ENCODE measurements at regions not wholly inside any gene's neighbourhood (a gene's known extent, or its start where the extent isn't known, plus 50 kb on each side); places are given as distances from the start of the nearest gene placed in this dataset.

- Histone ChIP-seq H3K27me3 (ENCODE audit: control insufficient read depth, insufficient read depth, low read length) (peaks cover 8% of the 10 kb centered on the region; the same call in 1 of the 2 replicates), H3K56ac (ENCODE audit: extremely low read depth, insufficient read depth, low read length) (no peak overlapping the region), H2AK5ac (ENCODE audit: low read depth, low read length) (no peak overlapping the region), H2BK5ac (ENCODE audit: low read depth, low read length, poor library complexity, severe bottlenecking) (no peak overlapping the region), H2BK120ac (ENCODE audit: low read depth, low read length) (no peak overlapping the region), H3K36me3 (ENCODE audit: control insufficient read depth, insufficient read depth, low read length) (no peaks in the 10 kb centered on the region), H4K8ac (ENCODE audit: low read depth in 2 of 2, low read length in 2 of 2) (no peak overlapping the region), H3K14ac (replicated peaks; ENCODE audit: low read depth, low read length) (no peak overlapping the region), H2AFZ (replicated peaks; ENCODE audit: low read length, poor library complexity) (no peak overlapping the region), H3K4me2 (ENCODE audit: low read depth, low read length) (no peak overlapping the region), H2BK20ac (ENCODE audit: low read depth, low read length) (no peak overlapping the region), H4K5ac (ENCODE audit: low read depth, low read length) (no peak overlapping the region), H3K9me1 (ENCODE audit: insufficient read depth, low read length) (no peaks in the 10 kb centered on the region), H3K79me1 (ENCODE audit: low read depth in 1 of 2, low read length in 2 of 2) (no peaks in the 10 kb centered on the region), H3K9ac (ENCODE audit: low read depth, low read length) (no peak overlapping the region), H3K23ac (ENCODE audit: low read depth, low read length) (no peak overlapping the region), H2AK9ac (replicated peaks; ENCODE audit: low read depth, low read length, poor library complexity) (no peak overlapping the region), H3K4me1 (ENCODE audit: control insufficient read depth, insufficient read depth, low read length) (no peaks in the 10 kb centered on the region; the same call in 1 of the 2 replicates), H2BK15ac (ENCODE audit: low read depth, low read length) (no peak overlapping the region), H3K18ac (ENCODE audit: low read depth, low read length) (no peak overlapping the region), H4K20me1 (ENCODE audit: insufficient read depth, low read length) (no peaks in the 10 kb centered on the region), H3K4ac (ENCODE audit: low read depth, low read length) (no peak overlapping the region), H3K9me3 (ENCODE audit: control insufficient read depth, insufficient read depth, low read length) (no peaks in the 10 kb centered on the region), H3K4me3 (ENCODE audit: insufficient read depth, low read depth, low read length) (no peak overlapping the region), H3K27ac (ENCODE audit: insufficient read depth, low read length) (no peak overlapping the region), H4K91ac (ENCODE audit: insufficient read depth, low read depth, low read length) (no peak overlapping the region)
- BruUV-seq (replicated peaks), result no TSS peak
- ChIA-PET CTCF (no interaction called here), POLR2A (ENCODE audit: unreplicated experiment) (no interaction called here)
- dilution Hi-C loops (cut with HindIII; ENCODE audit: low sequenced_read_pairs, unreplicated experiment), result no loop called here
- in situ Hi-C loops (cut with MboI; ENCODE audit: low sequenced_read_pairs), result no loop called here
- WGBS, 2 experiments (ENCODE audit: extremely low coverage in 2 of 2, insufficient read length in 1 of 2), result 100% methylated on average over 1 of the region's 1 CpG; no CpG with 5 or more reads in 1 of the 2 experiments
- ATAC-seq (ENCODE audit: low read depth) (no peak), DNase-seq (no peak)
- TF ChIP-seq CHD1 (IDR thresholded peaks at IDR 0.05; ENCODE audit: low read depth, low read length), result no peak
- TF ChIP-seq, protein P1, sequence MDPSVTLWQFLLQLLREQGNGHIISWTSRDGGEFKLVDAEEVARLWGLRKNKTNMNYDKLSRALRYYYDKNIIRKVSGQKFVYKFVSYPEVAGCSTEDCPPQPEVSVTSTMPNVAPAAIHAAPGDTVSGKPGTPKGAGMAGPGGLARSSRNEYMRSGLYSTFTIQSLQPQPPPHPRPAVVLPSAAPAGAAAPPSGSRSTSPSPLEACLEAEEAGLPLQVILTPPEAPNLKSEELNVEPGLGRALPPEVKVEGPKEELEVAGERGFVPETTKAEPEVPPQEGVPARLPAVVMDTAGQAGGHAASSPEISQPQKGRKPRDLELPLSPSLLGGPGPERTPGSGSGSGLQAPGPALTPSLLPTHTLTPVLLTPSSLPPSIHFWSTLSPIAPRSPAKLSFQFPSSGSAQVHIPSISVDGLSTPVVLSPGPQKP (IDR thresholded peaks at IDR 0.05; ENCODE audit: borderline replicate concordance, low read depth, low read length), result no peak
- intact Hi-C loops (cut with micrococcal nuclease), result no loop called here
Measured at GRCh38 chr11:95297680-95298452, 66.9 kb upstream of the SESN3 start.

Data from IMR-90 (cell line).